ENCODE measurements at regions not wholly inside any gene's neighbourhood (a gene's known extent, or its start where the extent isn't known, plus 50 kb on each side); places are given as distances from the start of the nearest gene placed in this dataset.

GRCh38 chr5:10839916-10840599 lies 79.0 kb upstream of the DAP start:
- TF ChIP-seq CTCF (IDR thresholded peaks at IDR 0.05) (no peak), POLR2A (IDR thresholded peaks at IDR 0.05) (no peak)
